ENCODE measurements at regions not wholly inside any gene's neighbourhood (a gene's known extent, or its start where the extent isn't known, plus 50 kb on each side); places are given as distances from the start of the nearest gene placed in this dataset.

- Histone ChIP-seq H3K27me3 (ENCODE audit: insufficient read depth, low read depth, severe bottlenecking) (no peaks in the 10 kb centered on the region), H3K27ac (no peak overlapping the region), H3K36me3 (no peaks in the 10 kb centered on the region), H3K9me3 (ENCODE audit: severe bottlenecking) (no peaks in the 10 kb centered on the region), H3K4me3 (ENCODE audit: low read depth, low read length) (no peak overlapping the region)
- TF ChIP-seq CTCF (IDR thresholded peaks at IDR 0.05; ENCODE audit: low read depth, low read length), result no peak
- DNase-seq, result no peak
Measured at GRCh38 chr14:99347561-99347960, 75.6 kb upstream of the BCL11B start.

GRCh38 chr14:99346470-99347080 is 74.6 kb upstream of the BCL11B start:
- Histone ChIP-seq H3K4me3 (ENCODE audit: low read depth, low read length) (no peak overlapping the region), H3K9me3 (ENCODE audit: severe bottlenecking) (no peaks in the 10 kb centered on the region), H3K27me3 (ENCODE audit: insufficient read depth, low read depth, severe bottlenecking) (no peaks in the 10 kb centered on the region), H3K27ac (no peak overlapping the region), H3K36me3 (no peaks in the 10 kb centered on the region)
- no peak for DNase-seq
- no peak for TF ChIP-seq CTCF (IDR thresholded peaks at IDR 0.05; ENCODE audit: low read depth, low read length)

- Histone ChIP-seq H3K36me3 (no peaks in the 10 kb centered on the region), H3K4me3 (ENCODE audit: low read depth, low read length) (no peak overlapping the region), H3K27me3 (ENCODE audit: insufficient read depth, low read depth, severe bottlenecking) (no peaks in the 10 kb centered on the region), H3K27ac (no peak overlapping the region), H3K9me3 (ENCODE audit: severe bottlenecking) (no peaks in the 10 kb centered on the region)
- TF ChIP-seq CTCF (IDR thresholded peaks at IDR 0.05; ENCODE audit: low read depth, low read length), result no peak
- DNase-seq, result no peak
Measured at GRCh38 chr14:99345472-99345871, 73.5 kb upstream of the BCL11B start.

- no peak overlapping the region for H3K27ac ChIP-seq
- no peak overlapping the region for H3K4me3 ChIP-seq (ENCODE audit: low read depth, low read length)
- no peak for TF ChIP-seq CTCF (IDR thresholded peaks at IDR 0.05; ENCODE audit: low read depth, low read length)
- no peaks in the 10 kb centered on the region for H3K27me3 ChIP-seq (ENCODE audit: insufficient read depth, low read depth, severe bottlenecking)
- H3K9me3 ChIP-seq (ENCODE audit: severe bottlenecking), result no peaks in the 10 kb centered on the region
- DNase-seq, result no peak
- H3K36me3 ChIP-seq, result no peaks in the 10 kb centered on the region
Measured at GRCh38 chr14:99344051-99344758, 72.2 kb upstream of the BCL11B start.

GRCh38 chr14:99342906-99343305 is 70.9 kb upstream of the BCL11B start:
- no peaks in the 10 kb centered on the region for H3K36me3 ChIP-seq
- no peak for DNase-seq
- no peak overlapping the region for H3K4me3 ChIP-seq (ENCODE audit: low read depth, low read length)
- no peak for TF ChIP-seq CTCF (IDR thresholded peaks at IDR 0.05; ENCODE audit: low read depth, low read length)
- H3K27ac ChIP-seq, result no peak overlapping the region
- H3K9me3 ChIP-seq (ENCODE audit: severe bottlenecking), result no peaks in the 10 kb centered on the region
- no peaks in the 10 kb centered on the region for H3K27me3 ChIP-seq (ENCODE audit: insufficient read depth, low read depth, severe bottlenecking)

All from WERI-Rb-1 (cell line).